GM23248 (cell line): ENCODE measurements at regions not wholly inside any gene's neighbourhood (a gene's known extent, or its start where the extent isn't known, plus 50 kb on each side); places are given as distances from the start of the nearest gene placed in this dataset.

Source experiments
- DNase-seq: peaks from one replicate; pipeline ENCODE4 v3.0.0-alpha.2; 2015
- H2AFZ ChIP-seq: fragments of 200-600 bp; sonication (generic); 2 replicates; pipeline ENCODE4 v1.6.1; 2016; ENCODE audit warnings: antibody characterized with exemption
- H3F3A ChIP-seq: fragments of 200-600 bp; sonication (generic); 2 replicates; pipeline ENCODE4 v1.6.1; 2016; ENCODE audit warnings: mild to moderate bottlenecking, antibody characterized with exemption, mixed run types; ENCODE audit not compliant: insufficient read depth
- H3K27ac ChIP-seq: fragments of 200-600 bp; sonication (generic); 2 replicates; pipeline ENCODE4 v1.5.1; 2016; ENCODE audit warnings: mild to moderate bottlenecking
- H3K27me3 ChIP-seq: fragments of 200-600 bp; sonication (generic); replicated peaks from 2 replicates; pipeline ENCODE4 v1.6.1; 2016; ENCODE audit warnings: mild to moderate bottlenecking; ENCODE audit not compliant: insufficient read depth
- H3K36me3 ChIP-seq: fragments of 200-600 bp; sonication (generic); 2 replicates; pipeline ENCODE4 v1.6.1; 2016; ENCODE audit warnings: low read depth, mild to moderate bottlenecking
- H3K4me1 ChIP-seq: fragments of 200-600 bp; sonication (generic); 2 replicates; pipeline ENCODE4 v1.6.1; 2016; ENCODE audit warnings: mild to moderate bottlenecking; ENCODE audit not compliant: insufficient read depth
- H3K4me2 ChIP-seq: fragments of 200-600 bp; sonication (generic); one replicate; pipeline ENCODE4 v1.6.1; 2016; ENCODE audit warnings: mild to moderate bottlenecking; ENCODE audit not compliant: unreplicated experiment
- H3K4me3 ChIP-seq: fragments of 200-600 bp; sonication (generic); 2 replicates; pipeline ENCODE4 v1.5.1; 2016; ENCODE audit warnings: mild to moderate bottlenecking
- H3K79me2 ChIP-seq: fragments of 200-600 bp; sonication (generic); 2 replicates; pipeline ENCODE4 v1.6.1; 2016; ENCODE audit warnings: mild to moderate bottlenecking; ENCODE audit not compliant: insufficient read depth
- H3K9ac ChIP-seq: fragments of 200-600 bp; sonication (generic); 2 replicates; pipeline ENCODE4 v1.6.1; 2016; ENCODE audit warnings: mild to moderate bottlenecking
- H3K9me2 ChIP-seq: fragments of 200-600 bp; sonication (generic); 2 replicates; pipeline ENCODE4 v1.6.1; 2016; ENCODE audit warnings: mixed run types, mild to moderate bottlenecking, moderate library complexity; ENCODE audit not compliant: insufficient read depth
- H3K9me3 ChIP-seq: fragments of 200-600 bp; sonication (generic); one replicate; pipeline ENCODE4 v1.6.1; 2017; ENCODE audit warnings: low read depth
- H4K20me1 ChIP-seq: fragments of 200-600 bp; sonication (generic); 2 replicates; pipeline ENCODE4 v1.6.0; 2016; ENCODE audit not compliant: insufficient read depth
- EZH2 ChIP-seq: fragments of 200-600 bp; sonication (generic); IDR thresholded peaks from 2 replicates; pipeline ENCODE4 v1.6.1; 2018; ENCODE audit warnings: antibody characterized with exemption, mild to moderate bottlenecking; ENCODE audit not compliant: insufficient read depth, poor library complexity, severe bottlenecking
- EZH2phosphoT487 ChIP-seq: fragments of 200-600 bp; sonication (generic); IDR thresholded peaks from 2 replicates; pipeline ENCODE4 v1.6.1; 2018; ENCODE audit warnings: antibody characterized with exemption, moderate library complexity, mild to moderate bottlenecking, low read depth; ENCODE audit not compliant: insufficient read depth
- WGBS, 2 experiments: methylation state at CpG; one replicate each; pipeline ENCODE4 v1.1.6; 2015 to 2017; ENCODE audit warnings: low lambda C conversion rate in 2 of 2, low coverage in 1 of 2; ENCODE audit errors: missing lambda C conversion rate in 2 of 2; 5-methylcytosine and 5-hydroxymethylcytosine counted together
- in situ Hi-C: fragments of 300-500 bp; cut with MboI; formaldehyde crosslinking; loops from 2 replicates; pipeline ENCODE4 v1.15.0; 2020

- H4K20me1 ChIP-seq: no peaks in the 10 kb centered on the region
- DNase-seq: no peak
- H3K79me2 ChIP-seq: no peaks in the 10 kb centered on the region; the same call in 1 of the 2 replicates
- WGBS, 2 experiments: 61 to 62% methylated on average over 3 of the region's 3 CpGs
- H3K9me2 ChIP-seq: no peaks in the 10 kb centered on the region
- H3K4me2 ChIP-seq: no peak overlapping the region
- no peaks in the 10 kb centered on the region for H3K27me3 ChIP-seq
- no peaks in the 10 kb centered on the region for H3K9me3 ChIP-seq
- no peaks in the 10 kb centered on the region for H3K36me3 ChIP-seq
- no peak overlapping the region for H3K27ac ChIP-seq
- TF ChIP-seq EZH2phosphoT487 (no peak), EZH2 (no peak)
- H3K4me3 ChIP-seq: no peak overlapping the region
- no peaks in the 10 kb centered on the region for H3F3A ChIP-seq
- no peak overlapping the region for H3K9ac ChIP-seq
- H3K4me1 ChIP-seq: no peaks in the 10 kb centered on the region
- H2AFZ ChIP-seq: no peak overlapping the region
- in situ Hi-C loops: no loop called here
Measured at GRCh38 chr2:74066491-74067203, 81.1 kb downstream of the BOLA3 start.

GRCh38 chr2:74067221-74067747 is 80.4 kb downstream of the BOLA3 start:
- TF ChIP-seq EZH2: no peak
- no peak for TF ChIP-seq EZH2phosphoT487
- no peak for DNase-seq
- Histone ChIP-seq H3K4me1 (no peaks in the 10 kb centered on the region), H3K4me2 (no peak overlapping the region), H3K27ac (no peak overlapping the region), H3K9ac (no peak overlapping the region), H3K9me3 (no peaks in the 10 kb centered on the region), H4K20me1 (no peaks in the 10 kb centered on the region), H3K4me3 (no peak overlapping the region), H3K79me2 (no peaks in the 10 kb centered on the region; the same call in 1 of the 2 replicates), H3K9me2 (no peaks in the 10 kb centered on the region), H3K36me3 (no peaks in the 10 kb centered on the region), H3K27me3 (no peaks in the 10 kb centered on the region), H3F3A (no peaks in the 10 kb centered on the region), H2AFZ (no peak overlapping the region)
- WGBS, 2 experiments: 98 to 99% methylated on average over 4 of the region's 4 CpGs
- in situ Hi-C loops: no loop called here

GRCh38 chr2:74070991-74071390 is 76.7 kb downstream of the BOLA3 start:
- Histone ChIP-seq H3K4me1 (no peaks in the 10 kb centered on the region), H3K79me2 (no peaks in the 10 kb centered on the region; the same call in 1 of the 2 replicates), H3K36me3 (no peaks in the 10 kb centered on the region), H3K4me2 (no peak overlapping the region), H3F3A (no peaks in the 10 kb centered on the region), H4K20me1 (no peaks in the 10 kb centered on the region), H2AFZ (no peak overlapping the region), H3K9me2 (no peaks in the 10 kb centered on the region), H3K27me3 (no peaks in the 10 kb centered on the region), H3K27ac (no peak overlapping the region), H3K9me3 (no peaks in the 10 kb centered on the region), H3K9ac (no peak overlapping the region), H3K4me3 (no peak overlapping the region)
- 55 to 87% methylated on average over 2 of the region's 2 CpGs for WGBS, 2 experiments
- no peak for TF ChIP-seq EZH2
- no peak for TF ChIP-seq EZH2phosphoT487
- no peak for DNase-seq
- in situ Hi-C loops: no loop called here

- Histone ChIP-seq H2AFZ (no peak overlapping the region), H3K4me3 (no peak overlapping the region), H3K9me2 (no peaks in the 10 kb centered on the region), H3K27me3 (no peaks in the 10 kb centered on the region), H3K4me2 (no peak overlapping the region), H3K9ac (no peak overlapping the region), H3K36me3 (no peaks in the 10 kb centered on the region), H3K79me2 (no peaks in the 10 kb centered on the region; the same call in 1 of the 2 replicates), H3K9me3 (no peaks in the 10 kb centered on the region), H3K27ac (no peak overlapping the region), H4K20me1 (no peaks in the 10 kb centered on the region), H3K4me1 (no peaks in the 10 kb centered on the region), H3F3A (no peaks in the 10 kb centered on the region)
- TF ChIP-seq EZH2 (no peak), EZH2phosphoT487 (no peak)
- no peak for DNase-seq
- WGBS, 2 experiments: 95 to 98% methylated on average over 4 of the region's 4 CpGs
- in situ Hi-C loops: no loop called here
Measured at GRCh38 chr2:74071426-74071825, 76.3 kb downstream of the BOLA3 start.
